Nephron progenitor cell (in vitro differentiated cells): ENCODE measurements at regions not wholly inside any gene's neighbourhood (a gene's known extent, or its start where the extent isn't known, plus 50 kb on each side); places are given as distances from the start of the nearest gene placed in this dataset.
"Not testable (repeated sequence)": the region's sequence is repeated elsewhere in the genome, so short reads cannot be mapped to it uniquely, and the experiment has no call there.

Source experiments
- DNase-seq: peaks from one replicate; pipeline ENCODE4 v3.0.0; 2021
- H3K27ac Mint-ChIP-seq: 2 replicates; pipeline ENCODE4 v1.8.0; 2021; ENCODE audit warnings: mild to moderate bottlenecking, moderate library complexity, mixed read lengths
- H3K27me3 Mint-ChIP-seq: 2 replicates; pipeline ENCODE4 v1.8.0; 2021; ENCODE audit warnings: mild to moderate bottlenecking, low read depth, mixed read lengths; ENCODE audit not compliant: poor library complexity
- H3K36me3 Mint-ChIP-seq: 2 replicates; pipeline ENCODE4 v1.8.0; 2021; ENCODE audit warnings: low read depth, mixed read lengths
- H3K4me1 Mint-ChIP-seq: 2 replicates; pipeline ENCODE4 v1.8.0; 2021; ENCODE audit warnings: mixed read lengths
- H3K4me3 Mint-ChIP-seq: 2 replicates; pipeline ENCODE4 v1.8.0; 2021; ENCODE audit warnings: mild to moderate bottlenecking, moderate library complexity, mixed read lengths
- H3K9me3 Mint-ChIP-seq: 2 replicates; pipeline ENCODE4 v1.8.0; 2021; ENCODE audit warnings: mild to moderate bottlenecking, moderate library complexity, mixed read lengths
- CTCF ChIP-seq: fragments of 200-600 bp; sonication (generic); IDR thresholded peaks from 2 replicates; pipeline ENCODE4 v1.5.0; 2021; ENCODE audit warnings: antibody characterized with exemption

- Mint-ChIP-seq H3K4me1 (peaks cover 15% of the 10 kb centered on the region), H3K27ac (peak overlapping the region; percentile 8), H3K9me3 (peaks cover 14% of the 10 kb centered on the region), H3K4me3 (no peak overlapping the region), H3K36me3 (peaks cover 21% of the 10 kb centered on the region), H3K27me3 (no peaks in the 10 kb centered on the region)
- DNase-seq, result no peak
- TF ChIP-seq CTCF, result no peak
These were observed 110.0 kb downstream of the PSAT1 start for GRCh38 chr9:78406933-78407332.

GRCh38 chr9:78407636-78408312 is 110.8 kb downstream of the PSAT1 start:
- Mint-ChIP-seq H3K9me3 (peaks cover 14% of the 10 kb centered on the region), H3K4me1 (peaks cover 15% of the 10 kb centered on the region), H3K27me3 (no peaks in the 10 kb centered on the region), H3K36me3 (peaks cover 21% of the 10 kb centered on the region), H3K4me3 (no peak overlapping the region), H3K27ac (peak overlapping the region; percentile 47)
- TF ChIP-seq CTCF, result no peak
- no peak for DNase-seq

- H3K27me3 Mint-ChIP-seq, result no peaks in the 10 kb centered on the region
- H3K9me3 Mint-ChIP-seq, result peaks cover 14% of the 10 kb centered on the region
- peaks cover 15% of the 10 kb centered on the region for H3K4me1 Mint-ChIP-seq
- no peak overlapping the region for H3K4me3 Mint-ChIP-seq
- DNase-seq, result no peak
- no peak overlapping the region for H3K27ac Mint-ChIP-seq
- TF ChIP-seq CTCF, result no peak
- H3K36me3 Mint-ChIP-seq, result peaks cover 21% of the 10 kb centered on the region
These were observed 111.5 kb downstream of the PSAT1 start for GRCh38 chr9:78408388-78408787.

- peaks cover 21% of the 10 kb centered on the region for H3K36me3 Mint-ChIP-seq
- not testable (repeated sequence) for H3K27ac Mint-ChIP-seq, H3K4me3 Mint-ChIP-seq, DNase-seq, H3K27me3 Mint-ChIP-seq
- peaks cover 15% of the 10 kb centered on the region for H3K4me1 Mint-ChIP-seq
- peaks cover 14% of the 10 kb centered on the region for H3K9me3 Mint-ChIP-seq
These were observed 113.1 kb downstream of the PSAT1 start for GRCh38 chr9:78409928-78410510.

GRCh38 chr9:78422309-78422708 is 125.4 kb downstream of the PSAT1 start:
- no peak overlapping the region for H3K4me3 Mint-ChIP-seq
- DNase-seq, result no peak
- H3K27ac Mint-ChIP-seq, result no peak overlapping the region
- peaks cover 8% of the 10 kb centered on the region for H3K27me3 Mint-ChIP-seq
- TF ChIP-seq CTCF, result no peak
- peaks cover 6% of the 10 kb centered on the region for H3K9me3 Mint-ChIP-seq
- no peaks in the 10 kb centered on the region for H3K4me1 Mint-ChIP-seq
- H3K36me3 Mint-ChIP-seq, result no peaks in the 10 kb centered on the region

- peaks cover 9% of the 10 kb centered on the region for H3K36me3 Mint-ChIP-seq
- TF ChIP-seq CTCF, result no peak
- H3K27ac Mint-ChIP-seq, result no peak overlapping the region
- H3K4me3 Mint-ChIP-seq, result no peak overlapping the region
- DNase-seq, result no peak
- H3K4me1 Mint-ChIP-seq, result no peaks in the 10 kb centered on the region
- peaks cover 9% of the 10 kb centered on the region for H3K27me3 Mint-ChIP-seq
- H3K9me3 Mint-ChIP-seq, result peaks cover 20% of the 10 kb centered on the region
These were observed 127.4 kb downstream of the PSAT1 start for GRCh38 chr9:78424299-78424698.
